ENCODE measurements at regions not wholly inside any gene's neighbourhood (a gene's known extent, or its start where the extent isn't known, plus 50 kb on each side); places are given as distances from the start of the nearest gene placed in this dataset.

DNA sequence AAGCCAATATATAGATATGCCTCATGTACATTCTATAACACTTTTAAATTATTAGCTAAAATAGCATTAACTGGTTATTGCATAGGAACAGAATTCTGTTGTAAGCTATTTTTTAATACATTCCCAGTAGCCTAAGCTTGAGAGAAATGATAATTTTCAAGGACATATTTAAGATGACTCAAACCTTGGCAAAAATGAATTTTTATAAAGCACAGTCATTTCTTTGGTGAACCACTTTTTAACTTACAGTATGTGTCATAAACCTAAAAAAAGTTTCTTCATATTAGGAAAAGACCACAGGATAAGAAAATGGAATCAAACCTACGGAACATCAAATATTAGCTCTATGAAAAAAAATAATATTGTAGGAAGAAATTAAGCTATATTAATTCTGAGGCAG is 986.3 kb downstream of the STIM2 start:
- TF ChIP-seq, protein P1, sequence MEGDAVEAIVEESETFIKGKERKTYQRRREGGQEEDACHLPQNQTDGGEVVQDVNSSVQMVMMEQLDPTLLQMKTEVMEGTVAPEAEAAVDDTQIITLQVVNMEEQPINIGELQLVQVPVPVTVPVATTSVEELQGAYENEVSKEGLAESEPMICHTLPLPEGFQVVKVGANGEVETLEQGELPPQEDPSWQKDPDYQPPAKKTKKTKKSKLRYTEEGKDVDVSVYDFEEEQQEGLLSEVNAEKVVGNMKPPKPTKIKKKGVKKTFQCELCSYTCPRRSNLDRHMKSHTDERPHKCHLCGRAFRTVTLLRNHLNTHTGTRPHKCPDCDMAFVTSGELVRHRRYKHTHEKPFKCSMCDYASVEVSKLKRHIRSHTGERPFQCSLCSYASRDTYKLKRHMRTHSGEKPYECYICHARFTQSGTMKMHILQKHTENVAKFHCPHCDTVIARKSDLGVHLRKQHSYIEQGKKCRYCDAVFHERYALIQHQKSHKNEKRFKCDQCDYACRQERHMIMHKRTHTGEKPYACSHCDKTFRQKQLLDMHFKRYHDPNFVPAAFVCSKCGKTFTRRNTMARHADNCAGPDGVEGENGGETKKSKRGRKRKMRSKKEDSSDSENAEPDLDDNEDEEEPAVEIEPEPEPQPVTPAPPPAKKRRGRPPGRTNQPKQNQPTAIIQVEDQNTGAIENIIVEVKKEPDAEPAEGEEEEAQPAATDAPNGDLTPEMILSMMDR (IDR thresholded peaks at IDR 0.05) = no peak
- no peak for TF ChIP-seq POLR2A (IDR thresholded peaks at IDR 0.05)
